ENCODE measurements at regions not wholly inside any gene's neighbourhood (a gene's known extent, or its start where the extent isn't known, plus 50 kb on each side); places are given as distances from the start of the nearest gene placed in this dataset.
"Not testable (repeated sequence)": the region's sequence is repeated elsewhere in the genome, so short reads cannot be mapped to it uniquely, and the experiment has no call there.

DNA sequence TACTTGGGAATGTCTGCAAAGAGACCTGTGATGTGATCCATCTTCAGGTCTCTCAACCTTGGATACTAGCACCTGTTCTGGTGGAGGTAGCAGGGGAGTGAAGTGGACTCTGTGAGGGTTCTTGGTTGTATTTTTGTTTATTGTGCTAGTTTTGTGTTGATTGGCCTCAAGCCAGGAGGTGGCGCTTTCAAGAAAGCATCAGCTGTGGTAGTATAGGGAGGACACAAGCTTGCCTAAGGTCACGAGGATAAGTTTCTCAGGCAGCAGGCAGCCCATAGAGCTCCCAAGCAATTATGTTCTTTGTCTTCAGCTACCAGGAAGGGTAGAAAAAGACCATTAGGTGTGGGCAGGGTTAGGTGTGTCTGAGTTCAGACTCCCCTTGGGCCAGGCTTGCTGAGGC, 289.9 kb upstream of the TGIF2LX start:
- TF ChIP-seq POLR2AphosphoS5, POLR2A (IDR thresholded peaks at IDR 0.05): not testable (repeated sequence)
- TF ChIP-seq, protein P1, sequence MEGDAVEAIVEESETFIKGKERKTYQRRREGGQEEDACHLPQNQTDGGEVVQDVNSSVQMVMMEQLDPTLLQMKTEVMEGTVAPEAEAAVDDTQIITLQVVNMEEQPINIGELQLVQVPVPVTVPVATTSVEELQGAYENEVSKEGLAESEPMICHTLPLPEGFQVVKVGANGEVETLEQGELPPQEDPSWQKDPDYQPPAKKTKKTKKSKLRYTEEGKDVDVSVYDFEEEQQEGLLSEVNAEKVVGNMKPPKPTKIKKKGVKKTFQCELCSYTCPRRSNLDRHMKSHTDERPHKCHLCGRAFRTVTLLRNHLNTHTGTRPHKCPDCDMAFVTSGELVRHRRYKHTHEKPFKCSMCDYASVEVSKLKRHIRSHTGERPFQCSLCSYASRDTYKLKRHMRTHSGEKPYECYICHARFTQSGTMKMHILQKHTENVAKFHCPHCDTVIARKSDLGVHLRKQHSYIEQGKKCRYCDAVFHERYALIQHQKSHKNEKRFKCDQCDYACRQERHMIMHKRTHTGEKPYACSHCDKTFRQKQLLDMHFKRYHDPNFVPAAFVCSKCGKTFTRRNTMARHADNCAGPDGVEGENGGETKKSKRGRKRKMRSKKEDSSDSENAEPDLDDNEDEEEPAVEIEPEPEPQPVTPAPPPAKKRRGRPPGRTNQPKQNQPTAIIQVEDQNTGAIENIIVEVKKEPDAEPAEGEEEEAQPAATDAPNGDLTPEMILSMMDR (IDR thresholded peaks at IDR 0.05): not testable (repeated sequence)
